Cardiac muscle cell (in vitro differentiated cells and primary cell): ENCODE measurements at regions not wholly inside any gene's neighbourhood (a gene's known extent, or its start where the extent isn't known, plus 50 kb on each side); places are given as distances from the start of the nearest gene placed in this dataset.

Source experiments
- DNase-seq, 2 donors: peaks; one replicate each; pipeline versions ENCODE4 v3.0.0 to v3.0.0-alpha.2; 2010 to 2017; ENCODE audit warnings: low read depth in 1 of 2, low spot score in 1 of 2
- H3K27ac ChIP-seq: fragments of 200-600 bp; sonication (generic); 2 replicates; pipeline ENCODE4 v1.5.1; 2016
- H3K27me3 ChIP-seq: fragments of 200-600 bp; sonication (generic); 2 replicates; pipeline ENCODE4 v1.6.0; 2016; ENCODE audit warnings: control low read depth
- H3K36me3 ChIP-seq: fragments of 200-600 bp; sonication (generic); 2 replicates; pipeline ENCODE4 v1.5.1; 2016; ENCODE audit warnings: control low read depth
- H3K4me1 ChIP-seq: fragments of 200-600 bp; sonication (generic); 2 replicates; pipeline ENCODE4 v1.8.1; 2017; ENCODE audit warnings: low read depth, mild to moderate bottlenecking, mixed run types
- H3K4me3 ChIP-seq: fragments of 200-600 bp; sonication (generic); 2 replicates; pipeline ENCODE4 v1.5.1; 2016; ENCODE audit warnings: mild to moderate bottlenecking
- H3K9me3 ChIP-seq: fragments of 200-600 bp; sonication (generic); 2 replicates; pipeline ENCODE4 v1.5.1; 2017; ENCODE audit warnings: low read depth, mild to moderate bottlenecking, control low read depth
- TF ChIP-seq, protein P1 (sequence below): IDR thresholded peaks from 2 replicates; pipeline ENCODE4 v1.5.1; 2012; ENCODE audit warnings: low read depth, mild to moderate bottlenecking, low read length

DNA sequence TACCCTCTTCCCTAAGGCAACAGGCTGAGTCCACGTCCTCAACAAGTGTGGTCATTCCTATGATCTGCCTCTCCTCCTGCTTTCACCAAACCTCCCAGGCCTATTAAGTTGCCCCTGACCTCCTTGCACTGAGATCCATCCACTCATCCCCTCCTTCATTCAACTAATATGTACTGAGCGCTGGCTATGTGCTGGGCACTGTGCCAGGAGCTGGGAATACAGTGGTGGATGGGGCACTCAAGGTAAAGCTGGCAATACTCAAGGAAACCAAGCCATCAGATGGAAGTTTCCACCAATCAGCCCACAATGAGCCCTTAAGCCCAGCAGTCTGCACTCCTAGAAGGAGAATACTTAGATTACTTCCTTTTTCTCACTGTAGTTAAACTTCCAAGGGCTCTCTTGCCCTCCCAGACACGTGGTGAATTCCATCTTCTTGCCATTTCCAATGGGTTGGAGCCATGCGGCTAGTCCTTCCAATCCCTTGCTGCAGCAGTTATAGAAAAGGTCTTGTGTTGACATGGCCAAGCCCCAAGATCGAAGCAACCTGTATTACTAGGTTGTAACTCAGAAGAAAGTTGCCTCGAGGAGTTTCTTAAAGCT lies 279.9 kb upstream of the RUNX1 start:
- Histone ChIP-seq H3K9me3 (no peaks in the 10 kb centered on the region), H3K4me1 (no peaks in the 10 kb centered on the region)

DNA sequence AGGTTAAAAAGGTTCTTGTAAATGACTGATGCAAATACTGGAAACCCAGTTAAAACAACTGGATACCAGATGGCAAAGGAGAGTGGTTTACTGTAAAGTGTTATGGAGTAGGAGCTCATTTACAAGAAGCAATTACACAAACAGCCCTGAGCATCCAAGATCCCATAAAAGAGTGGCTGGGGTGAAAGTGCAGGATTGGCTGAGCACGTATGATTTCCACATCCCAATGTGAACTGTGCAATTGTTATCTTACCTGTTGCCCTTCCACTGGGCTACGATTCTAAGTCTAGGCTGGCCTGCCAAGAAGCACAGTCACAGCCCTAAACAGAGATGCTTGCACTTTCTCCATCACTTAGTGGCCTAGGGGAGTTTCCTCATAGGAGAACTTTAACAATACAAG lies 277.6 kb upstream of the RUNX1 start:
- peak in 1 of 2 donors; percentile 35 for DNase-seq
- TF ChIP-seq, protein P1, sequence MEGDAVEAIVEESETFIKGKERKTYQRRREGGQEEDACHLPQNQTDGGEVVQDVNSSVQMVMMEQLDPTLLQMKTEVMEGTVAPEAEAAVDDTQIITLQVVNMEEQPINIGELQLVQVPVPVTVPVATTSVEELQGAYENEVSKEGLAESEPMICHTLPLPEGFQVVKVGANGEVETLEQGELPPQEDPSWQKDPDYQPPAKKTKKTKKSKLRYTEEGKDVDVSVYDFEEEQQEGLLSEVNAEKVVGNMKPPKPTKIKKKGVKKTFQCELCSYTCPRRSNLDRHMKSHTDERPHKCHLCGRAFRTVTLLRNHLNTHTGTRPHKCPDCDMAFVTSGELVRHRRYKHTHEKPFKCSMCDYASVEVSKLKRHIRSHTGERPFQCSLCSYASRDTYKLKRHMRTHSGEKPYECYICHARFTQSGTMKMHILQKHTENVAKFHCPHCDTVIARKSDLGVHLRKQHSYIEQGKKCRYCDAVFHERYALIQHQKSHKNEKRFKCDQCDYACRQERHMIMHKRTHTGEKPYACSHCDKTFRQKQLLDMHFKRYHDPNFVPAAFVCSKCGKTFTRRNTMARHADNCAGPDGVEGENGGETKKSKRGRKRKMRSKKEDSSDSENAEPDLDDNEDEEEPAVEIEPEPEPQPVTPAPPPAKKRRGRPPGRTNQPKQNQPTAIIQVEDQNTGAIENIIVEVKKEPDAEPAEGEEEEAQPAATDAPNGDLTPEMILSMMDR, result no peak
- no peak overlapping the region for H3K27ac ChIP-seq
- H3K27me3 ChIP-seq, result peaks cover 85% of the 10 kb centered on the region
- H3K36me3 ChIP-seq, result no peaks in the 10 kb centered on the region
- H3K4me3 ChIP-seq, result no peak overlapping the region
- H3K9me3 ChIP-seq, result no peaks in the 10 kb centered on the region
- no peaks in the 10 kb centered on the region for H3K4me1 ChIP-seq

More for the DNA sequence above, 279.9 kb upstream of the RUNX1 start:
- TF ChIP-seq, protein P1, result no peak
- Histone ChIP-seq H3K27ac (no peak overlapping the region), H3K4me3 (no peak overlapping the region), H3K36me3 (no peaks in the 10 kb centered on the region), H3K27me3 (peaks cover 89% of the 10 kb centered on the region)
- no peak for DNase-seq

DNA sequence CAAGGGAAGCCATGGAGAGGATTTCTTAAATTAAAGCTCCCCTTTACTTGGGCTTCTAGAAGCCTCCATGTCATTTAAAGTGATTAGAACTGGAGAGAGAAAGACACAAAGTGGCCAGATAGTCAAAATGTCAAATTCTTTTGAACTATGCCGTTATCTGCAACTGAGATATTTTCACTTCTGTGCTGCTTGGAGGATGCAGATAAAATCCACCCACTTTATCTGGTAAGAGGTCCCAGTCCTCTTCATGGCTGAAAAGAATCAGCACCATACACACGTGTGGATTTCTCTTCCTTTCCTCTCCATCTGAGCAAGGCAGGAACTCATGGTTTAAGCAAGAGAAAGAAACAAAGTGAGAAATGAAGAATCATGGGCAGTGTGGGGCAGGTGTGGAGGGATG lies 276.9 kb upstream of the RUNX1 start:
- Histone ChIP-seq H3K9me3 (no peaks in the 10 kb centered on the region), H3K4me1 (no peaks in the 10 kb centered on the region), H3K4me3 (no peak overlapping the region), H3K27ac (no peak overlapping the region), H3K36me3 (no peaks in the 10 kb centered on the region), H3K27me3 (peaks cover 89% of the 10 kb centered on the region)
- TF ChIP-seq, protein P1, result no peak
- no peak for DNase-seq

DNA sequence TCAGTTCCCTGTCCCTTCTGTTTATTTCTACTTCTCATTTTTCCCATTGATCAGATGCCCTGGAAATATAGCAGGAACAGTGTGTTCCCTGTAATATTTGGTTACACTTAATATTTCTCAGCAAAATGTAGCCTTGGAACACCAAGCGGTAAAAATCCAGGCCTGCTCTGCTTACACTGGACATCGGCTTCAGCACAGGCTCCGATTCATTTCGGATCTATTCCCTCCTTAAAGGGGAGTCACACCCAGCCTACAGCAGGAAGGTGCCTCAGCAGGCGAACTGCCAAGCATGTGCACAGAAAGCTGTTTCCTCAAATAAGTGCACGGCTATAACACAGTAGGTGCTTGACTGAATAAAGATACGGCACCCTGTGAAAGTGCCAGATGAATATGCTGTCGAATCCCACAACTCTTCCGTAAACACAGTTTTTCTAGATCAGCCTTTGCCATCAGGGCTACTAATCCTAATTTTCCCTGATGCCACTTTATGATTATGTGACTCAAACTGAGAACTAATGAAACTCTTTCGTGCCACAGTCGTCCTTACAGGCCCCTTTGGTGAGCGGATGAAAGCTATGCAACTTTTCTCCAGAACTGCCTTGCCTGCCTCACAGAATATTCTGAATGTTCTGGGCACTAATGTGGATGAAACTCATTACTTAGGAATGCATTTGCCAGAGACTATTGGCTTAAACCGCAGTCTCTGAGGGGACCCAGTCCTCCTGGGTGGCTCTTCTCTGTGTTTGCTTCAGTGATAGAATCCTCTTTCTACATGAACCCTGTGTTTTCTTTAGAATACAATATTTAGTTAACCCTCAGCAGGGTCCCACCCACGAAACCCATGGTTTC lies 275.5 kb upstream of the RUNX1 start:
- TF ChIP-seq, protein P1, result no peak
- DNase-seq, result peak in 1 of 2 donors; percentile 70
- Histone ChIP-seq H3K4me3 (no peak overlapping the region), H3K4me1 (no peaks in the 10 kb centered on the region), H3K9me3 (no peaks in the 10 kb centered on the region), H3K36me3 (no peaks in the 10 kb centered on the region), H3K27me3 (peaks cover 94% of the 10 kb centered on the region), H3K27ac (no peak overlapping the region)

DNA sequence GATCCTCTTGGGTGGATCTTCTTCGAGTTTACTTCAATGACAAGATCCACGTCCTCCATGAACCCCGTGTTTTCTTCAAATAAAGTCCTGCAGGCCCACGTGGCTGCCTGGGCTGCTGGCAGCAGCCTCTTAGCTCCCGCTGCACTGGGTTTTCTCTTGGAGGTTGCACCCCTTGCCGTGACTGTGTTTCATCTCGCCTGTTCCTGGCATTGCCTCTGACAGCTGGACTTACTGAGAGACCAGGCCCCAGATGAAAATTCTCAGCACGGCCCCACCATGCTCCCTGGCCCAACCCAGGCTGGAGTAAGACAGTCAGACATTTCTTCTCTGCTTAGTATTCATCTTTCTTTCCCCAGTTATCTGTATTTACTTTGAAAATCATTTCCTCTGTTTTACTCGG lies 274.8 kb upstream of the RUNX1 start:
- no peaks in the 10 kb centered on the region for H3K9me3 ChIP-seq

More for the DNA sequence above, 274.8 kb upstream of the RUNX1 start:
- peaks cover 94% of the 10 kb centered on the region for H3K27me3 ChIP-seq
- H3K4me1 ChIP-seq, result no peaks in the 10 kb centered on the region
- H3K27ac ChIP-seq, result no peak overlapping the region
- no peaks in the 10 kb centered on the region for H3K36me3 ChIP-seq
- DNase-seq, result peak in 1 of 2 donors; percentile 63
- TF ChIP-seq, protein P1, result no peak
- no peak overlapping the region for H3K4me3 ChIP-seq
